Upper lobe of left lung (tissue), 6 donors: ENCODE measurements at regions not wholly inside any gene's neighbourhood (a gene's known extent, or its start where the extent isn't known, plus 50 kb on each side); places are given as distances from the start of the nearest gene placed in this dataset.

Source experiments
- ATAC-seq, 2 donors: fragments of 200-7000 bp; cut with Tn5 transposase; one replicate each; pipeline ENCODE4 v1.9.1; 2022; ENCODE audit warnings: mild to moderate bottlenecking in 2 of 2, moderate library complexity in 2 of 2; ENCODE audit not compliant: low FRiP score in 2 of 2
- DNase-seq, 2 donors: peaks; one replicate each; pipeline ENCODE4 v3.0.0-alpha.2; 2019 to 2020
- H3K27ac ChIP-seq, 4 donors: fragments of 200-600 bp; sonication (generic); one replicate each; pipeline ENCODE4 v1.5.1; 2016 to 2019
- H3K27me3 ChIP-seq, 4 donors: fragments of 200-600 bp; sonication (generic); one replicate each; pipeline ENCODE4 v1.5.1; 2017 to 2019
- H3K36me3 ChIP-seq, 4 donors: fragments of 200-600 bp; sonication (generic); one replicate each; pipeline ENCODE4 v1.5.1; 2016 to 2019
- H3K4me1 ChIP-seq, 4 donors: fragments of 200-600 bp; sonication (generic); one replicate each; pipeline ENCODE4 v1.5.1; 2018 to 2019
- H3K4me3 ChIP-seq, 4 donors: fragments of 200-600 bp; sonication (generic); one replicate each; pipeline ENCODE4 v1.5.1; 2017 to 2019; ENCODE audit warnings: mild to moderate bottlenecking in 2 of 4, moderate library complexity in 1 of 4
- H3K9me3 ChIP-seq, 4 donors: fragments of 200-600 bp; sonication (generic); one replicate each; pipeline ENCODE4 v1.5.1; 2018 to 2019
- CTCF ChIP-seq, 6 experiments: fragments of 450-650 bp in 4 of 6; fragments of 200-600 bp in 2 of 6; sonication (generic) in 2 of 6; IDR thresholded peaks; one replicate each; pipeline ENCODE4 v1.5.1; 2016 to 2019; ENCODE audit warnings: antibody characterized with exemption in 6 of 6
- EP300 ChIP-seq, 4 donors: sonication (generic); formaldehyde crosslinking; IDR thresholded peaks; one replicate each; pipeline ENCODE4 v1.5.1; 2017; ENCODE audit warnings: antibody characterized with exemption in 4 of 4, control low read depth in 2 of 4
- POLR2A ChIP-seq, 4 donors: fragments of 450-650 bp; IDR thresholded peaks; one replicate each; pipeline ENCODE4 v1.5.1; 2016 to 2017; ENCODE audit warnings: antibody characterized with exemption in 4 of 4, mild to moderate bottlenecking in 2 of 4
- POLR2AphosphoS5 ChIP-seq, 2 donors: sonication (generic); formaldehyde crosslinking; IDR thresholded peaks; one replicate each; pipeline ENCODE4 v1.5.1; 2017; ENCODE audit warnings: antibody characterized with exemption in 2 of 2
- WGBS, 2 donors: methylation state at CpG; one replicate each; pipeline ENCODE4 v1.1.5; 2017 to 2018; 5-methylcytosine and 5-hydroxymethylcytosine counted together
- donor health status: DM: no; HTN: no; CAD: no; lungs with moderate emphysema.
- donor health status: DM: no; HTN: yes; CAD: no; lungs with severe emphysema.

GRCh38 chr16:85537331-85537788, 75.8 kb upstream of the GSE1 start:
- H3K4me3 ChIP-seq = no peak overlapping the region
- H3K9me3 ChIP-seq = peaks cover 0 to 6% (median 2%) of the 10 kb centered on the region in 4 donors
- no peaks in the 10 kb centered on the region for H3K36me3 ChIP-seq
- WGBS, 2 donors = 89 to 92% methylated on average over 13 to 16 of the region's 16 CpGs
- H3K27ac ChIP-seq = peak overlapping the region in 1 of 4 donors; percentile 81
- no peaks in the 10 kb centered on the region for H3K27me3 ChIP-seq
- no peak for DNase-seq
- peaks cover 21 to 43% (median 26%) of the 10 kb centered on the region in 4 donors for H3K4me1 ChIP-seq
- no peak for ATAC-seq
- TF ChIP-seq POLR2AphosphoS5 (IDR thresholded peaks at IDR 0.05) = no peak
- TF ChIP-seq CTCF (IDR thresholded peaks at IDR 0.05) = no peak
- TF ChIP-seq EP300 (IDR thresholded peaks at IDR 0.05) = no peak

DNA sequence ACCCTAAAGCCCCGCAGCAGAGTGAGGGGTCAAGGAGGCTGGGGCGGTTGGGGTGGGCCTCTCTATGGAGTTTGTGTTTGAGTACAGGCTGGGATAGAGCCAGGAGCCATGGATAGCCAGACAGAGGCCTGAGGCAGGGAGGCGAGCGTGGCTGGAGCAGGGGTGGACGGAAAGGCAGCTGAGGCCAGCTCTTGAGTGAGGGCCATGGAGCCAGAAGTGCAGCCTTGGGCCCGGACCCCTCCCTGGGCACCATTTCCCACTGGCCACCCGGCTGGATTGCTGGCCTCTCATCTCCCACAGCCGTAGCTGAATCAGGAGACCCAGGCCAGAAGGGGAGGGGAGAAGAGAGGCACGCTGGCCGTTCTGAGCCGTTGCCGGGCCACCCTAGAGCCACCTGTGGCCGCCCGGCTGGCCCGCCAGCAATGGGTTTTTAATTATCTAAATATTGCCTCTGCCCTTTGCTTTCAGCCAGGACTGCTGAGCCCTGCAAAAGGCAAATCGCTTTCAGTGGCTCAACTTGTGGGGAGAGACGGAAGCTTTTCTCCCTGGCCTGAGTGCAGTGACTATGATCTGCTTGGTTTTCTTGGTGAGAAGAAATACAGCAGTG, 75.2 kb upstream of the GSE1 start:
- H3K4me1 ChIP-seq = peaks cover 21 to 46% (median 30%) of the 10 kb centered on the region in 4 donors

GRCh38 chr16:85539084-85539483, 74.0 kb upstream of the GSE1 start:
- WGBS, 2 donors = 95 to 98% methylated on average over 7 of the region's 7 CpGs
- Histone ChIP-seq H3K27ac (no peak overlapping the region), H3K36me3 (no peaks in the 10 kb centered on the region), H3K9me3 (peaks cover 0 to 6% (median 2%) of the 10 kb centered on the region in 4 donors), H3K4me1 (peaks cover 21 to 46% (median 30%) of the 10 kb centered on the region in 4 donors), H3K4me3 (no peak overlapping the region), H3K27me3 (no peaks in the 10 kb centered on the region)
- ATAC-seq (no peak), DNase-seq (no peak)
- TF ChIP-seq CTCF (IDR thresholded peaks at IDR 0.05) (no peak), EP300 (IDR thresholded peaks at IDR 0.05) (no peak), POLR2A (IDR thresholded peaks at IDR 0.05) (no peak), POLR2AphosphoS5 (IDR thresholded peaks at IDR 0.05) (no peak)

More for the DNA sequence above, 75.2 kb upstream of the GSE1 start:
- Histone ChIP-seq H3K36me3 (no peaks in the 10 kb centered on the region), H3K9me3 (peaks cover 0 to 6% (median 2%) of the 10 kb centered on the region in 4 donors), H3K27me3 (no peaks in the 10 kb centered on the region), H3K27ac (peak overlapping the region in 1 of 4 donors; percentile 81), H3K4me3 (no peak overlapping the region)
- 91 to 98% methylated on average over 6 to 17 of the region's 17 CpGs for WGBS, 2 donors
- no peak for ATAC-seq
- TF ChIP-seq POLR2AphosphoS5 (IDR thresholded peaks at IDR 0.05) (no peak), CTCF (IDR thresholded peaks at IDR 0.05) (no peak), POLR2A (IDR thresholded peaks at IDR 0.05) (no peak), EP300 (IDR thresholded peaks at IDR 0.05) (no peak)
- DNase-seq = no peak

GRCh38 chr16:85539629-85540291, 73.4 kb upstream of the GSE1 start:
- TF ChIP-seq EP300 (IDR thresholded peaks at IDR 0.05) (no peak), CTCF (IDR thresholded peaks at IDR 0.05) (no peak), POLR2A (IDR thresholded peaks at IDR 0.05) (no peak), POLR2AphosphoS5 (IDR thresholded peaks at IDR 0.05) (no peak)
- 92 to 95% methylated on average over 12 of the region's 12 CpGs for WGBS, 2 donors
- Histone ChIP-seq H3K4me3 (no peak overlapping the region), H3K4me1 (peaks cover 21 to 49% (median 30%) of the 10 kb centered on the region in 4 donors), H3K9me3 (peaks cover 0 to 6% (median 2%) of the 10 kb centered on the region in 4 donors), H3K36me3 (no peaks in the 10 kb centered on the region), H3K27me3 (no peaks in the 10 kb centered on the region), H3K27ac (no peak overlapping the region)
- ATAC-seq (no peak), DNase-seq (no peak)
